GM19328 (cell line): ENCODE measurements at regions not wholly inside any gene's neighbourhood (a gene's known extent, or its start where the extent isn't known, plus 50 kb on each side); places are given as distances from the start of the nearest gene placed in this dataset.

Experiments
- ATAC-seq: cut with Tn5 transposase; IDR thresholded peaks from one replicate; pipeline ENCODE4 v1.9.1; 2021; ENCODE audit warnings: mild to moderate bottlenecking, moderate library complexity; ENCODE audit not compliant: unreplicated experiment

GRCh38 chr12:91387461-91388134 lies 205.0 kb upstream of the DCN start:
- ATAC-seq: no peak

GRCh38 chr12:91384806-91385205 lies 202.2 kb upstream of the DCN start:
- no peak for ATAC-seq

- ATAC-seq: no peak
These were observed 201.7 kb upstream of the DCN start for GRCh38 chr12:91384366-91384765.

GRCh38 chr12:91383099-91383498 lies 200.5 kb upstream of the DCN start:
- no peak for ATAC-seq

- peak; percentile 78 for ATAC-seq
These were observed 199.5 kb upstream of the DCN start for GRCh38 chr12:91382081-91382543.

- peak; percentile 51 for ATAC-seq
These were observed 198.7 kb upstream of the DCN start for GRCh38 chr12:91381309-91381804.

DNA sequence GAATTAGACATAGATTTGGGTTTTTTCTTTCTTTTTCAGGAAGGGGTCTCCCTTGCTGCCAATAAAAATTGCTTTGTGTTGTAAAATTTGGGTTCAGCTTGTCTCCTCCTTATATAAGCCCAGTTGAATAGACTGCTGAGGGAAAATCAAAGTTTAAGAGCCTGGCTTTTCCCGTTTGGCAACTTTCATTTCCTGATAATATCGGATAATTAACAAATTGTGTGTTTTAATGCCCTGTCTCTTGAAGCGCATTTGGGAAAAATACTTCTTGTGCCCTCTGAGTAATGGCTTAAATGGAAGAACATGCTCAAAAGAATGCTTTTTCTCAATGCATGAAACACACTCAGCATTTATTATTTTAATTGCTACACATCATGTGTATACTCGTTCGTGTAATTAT lies 198.0 kb upstream of the DCN start:
- no peak for ATAC-seq

DNA sequence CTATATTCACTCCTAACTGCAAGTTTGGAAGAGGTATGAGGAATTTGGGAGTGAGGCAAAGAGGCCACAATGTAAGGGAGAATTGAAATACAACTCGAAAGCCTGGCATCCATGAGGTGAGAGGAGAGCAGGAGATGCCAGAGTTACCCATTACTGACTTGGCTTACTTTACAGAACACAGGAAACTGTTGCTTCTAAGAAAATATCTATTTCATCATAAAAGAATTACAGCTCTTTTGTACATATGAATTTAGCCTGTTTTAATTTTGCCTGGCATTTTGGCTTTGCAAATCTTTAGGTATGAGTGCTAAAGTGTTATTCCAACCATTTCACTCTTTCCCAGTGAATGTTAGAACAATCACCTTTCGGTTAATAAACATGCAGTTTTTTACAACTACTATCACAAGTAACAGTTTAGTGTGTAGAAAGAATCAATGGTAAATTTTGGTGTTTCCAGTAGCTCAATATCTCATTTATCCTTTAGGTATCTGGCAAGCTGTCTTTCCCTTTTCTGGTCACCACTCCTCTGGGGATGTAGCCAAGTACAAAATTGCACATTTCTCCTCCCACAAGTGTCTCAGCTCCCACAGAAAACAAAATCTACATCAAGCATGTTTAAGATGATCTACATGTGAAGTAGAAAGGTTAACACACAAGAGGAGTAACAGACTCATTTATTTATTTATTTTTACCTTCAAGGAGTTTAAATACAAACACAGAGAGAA lies 196.6 kb upstream of the DCN start:
- ATAC-seq: no peak

GRCh38 chr12:91377436-91377835 lies 194.8 kb upstream of the DCN start:
- ATAC-seq: no peak

GRCh38 chr12:91373086-91373485 lies 190.5 kb upstream of the DCN start:
- ATAC-seq: no peak

- ATAC-seq: no peak
These were observed 187.7 kb upstream of the DCN start for GRCh38 chr12:91370086-91370868.

DNA sequence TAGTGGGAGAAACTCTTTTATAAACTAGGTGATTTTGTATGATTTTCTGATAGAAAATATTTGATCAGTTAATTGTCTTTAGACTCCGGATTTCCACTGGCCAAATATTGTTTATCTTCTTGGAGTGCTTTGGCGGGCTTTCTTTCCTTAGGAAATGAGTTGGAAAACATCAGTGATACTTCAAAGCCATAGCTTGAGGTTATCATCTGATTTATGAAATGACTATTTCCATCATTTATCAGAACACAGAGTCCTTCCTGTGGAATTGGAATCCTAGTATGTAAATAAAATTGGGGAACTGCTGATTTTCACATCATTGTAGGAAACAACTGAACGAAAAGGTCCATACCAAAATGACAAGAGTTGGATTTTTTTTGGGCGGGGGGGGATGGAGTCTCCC lies 186.0 kb upstream of the DCN start:
- ATAC-seq: no peak

- no peak for ATAC-seq
These were observed 184.7 kb upstream of the DCN start for GRCh38 chr12:91367234-91367849.

DNA sequence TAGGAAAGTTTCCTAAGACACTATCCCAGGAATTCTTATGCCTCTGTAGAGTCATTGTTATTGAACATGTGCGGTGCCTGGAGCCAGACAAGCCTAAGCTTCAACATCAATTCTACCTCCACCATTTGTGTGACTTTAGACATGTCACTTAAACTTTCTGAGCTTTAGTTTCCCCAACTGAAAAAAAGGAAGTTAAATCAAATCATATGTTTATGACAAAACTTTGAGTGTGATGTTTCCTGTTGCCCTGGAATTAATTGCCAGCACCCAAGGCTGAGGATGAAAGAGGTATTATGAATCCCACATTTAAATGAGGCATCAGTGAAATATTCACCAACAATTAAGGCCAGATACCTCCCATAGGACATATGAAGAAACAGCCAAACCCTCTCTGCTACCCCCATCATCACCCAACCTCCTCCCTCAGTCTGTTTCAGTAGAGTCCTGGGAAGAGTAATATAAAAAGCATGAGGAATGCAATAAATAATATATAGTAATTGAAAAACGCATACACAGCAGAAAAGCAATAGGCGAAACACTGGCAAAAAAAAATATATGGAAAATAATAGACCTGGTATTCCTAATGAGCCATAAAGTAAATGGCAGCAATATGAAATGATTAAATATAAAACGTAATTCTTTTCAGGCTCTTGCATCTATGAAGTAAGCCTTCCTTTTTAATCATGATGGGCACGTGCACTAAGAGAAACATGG lies 182.0 kb upstream of the DCN start:
- no peak for ATAC-seq

- no peak for ATAC-seq
These were observed 179.2 kb upstream of the DCN start for GRCh38 chr12:91361864-91362263.

GRCh38 chr12:91357381-91357780 lies 174.8 kb upstream of the DCN start:
- ATAC-seq: no peak

GRCh38 chr12:91356405-91356804 lies 173.8 kb upstream of the DCN start:
- no peak for ATAC-seq

DNA sequence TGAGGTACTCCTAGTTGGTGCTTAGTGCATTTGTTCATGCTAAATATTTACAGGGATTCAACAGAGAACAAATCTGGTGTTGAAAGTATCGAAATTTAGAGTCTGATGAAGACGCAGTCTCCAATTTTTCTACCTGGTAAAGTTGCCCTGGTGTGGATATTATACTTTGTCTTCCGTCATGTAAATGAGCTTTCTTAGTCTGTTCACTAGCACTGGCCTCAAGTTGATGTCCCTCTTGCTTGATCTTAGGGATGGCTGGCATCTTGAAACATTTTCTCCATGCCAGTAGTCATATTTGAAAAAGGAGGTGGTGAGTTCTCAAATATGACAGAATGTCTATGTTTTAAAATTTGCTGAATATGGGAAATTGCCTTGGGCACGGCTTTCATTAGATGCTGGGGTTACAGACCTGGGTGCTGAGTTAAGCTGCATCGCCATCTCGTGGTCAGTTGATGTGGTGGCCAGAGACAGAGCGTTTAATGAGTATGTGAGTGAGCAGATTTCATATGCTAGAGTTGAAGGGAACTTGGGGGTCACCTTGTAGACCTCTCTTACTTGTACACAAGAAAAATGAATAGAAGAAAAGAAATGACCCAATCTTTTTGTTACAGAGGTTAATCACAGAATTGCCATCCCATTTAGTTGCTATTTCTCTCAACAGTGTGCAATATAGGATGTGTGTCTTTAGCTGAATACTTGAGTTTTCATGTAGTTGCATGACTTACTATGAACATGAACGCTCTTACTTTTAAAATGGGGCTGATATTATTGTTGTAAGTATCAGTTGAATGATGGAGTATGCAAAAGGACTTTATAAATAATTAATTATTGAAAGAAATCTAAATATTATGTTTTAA lies 172.8 kb upstream of the DCN start:
- peak; percentile 87 for ATAC-seq

GRCh38 chr12:91353266-91353665 lies 170.6 kb upstream of the DCN start:
- no peak for ATAC-seq

DNA sequence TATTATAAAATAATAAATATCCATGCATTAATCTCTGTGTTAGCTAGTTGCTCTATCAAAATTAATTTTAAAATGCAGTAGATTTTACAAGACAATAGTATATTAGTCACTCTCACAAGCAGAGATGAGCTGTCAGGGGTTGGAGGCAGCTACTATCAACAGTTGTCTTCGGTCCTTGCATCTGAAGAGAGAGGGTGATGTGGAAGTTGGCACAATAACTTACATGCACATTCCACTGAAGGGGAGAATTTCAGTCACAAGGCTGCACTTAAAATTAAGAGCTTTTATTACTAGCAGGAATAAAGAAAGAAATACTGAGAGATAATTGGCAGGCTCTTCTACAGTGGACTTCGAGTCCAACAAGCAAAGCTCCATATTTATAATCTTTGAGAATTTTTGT lies 166.9 kb upstream of the DCN start:
- ATAC-seq: no peak
